ENCODE measurements at regions not wholly inside any gene's neighbourhood (a gene's known extent, or its start where the extent isn't known, plus 50 kb on each side); places are given as distances from the start of the nearest gene placed in this dataset.

DNA sequence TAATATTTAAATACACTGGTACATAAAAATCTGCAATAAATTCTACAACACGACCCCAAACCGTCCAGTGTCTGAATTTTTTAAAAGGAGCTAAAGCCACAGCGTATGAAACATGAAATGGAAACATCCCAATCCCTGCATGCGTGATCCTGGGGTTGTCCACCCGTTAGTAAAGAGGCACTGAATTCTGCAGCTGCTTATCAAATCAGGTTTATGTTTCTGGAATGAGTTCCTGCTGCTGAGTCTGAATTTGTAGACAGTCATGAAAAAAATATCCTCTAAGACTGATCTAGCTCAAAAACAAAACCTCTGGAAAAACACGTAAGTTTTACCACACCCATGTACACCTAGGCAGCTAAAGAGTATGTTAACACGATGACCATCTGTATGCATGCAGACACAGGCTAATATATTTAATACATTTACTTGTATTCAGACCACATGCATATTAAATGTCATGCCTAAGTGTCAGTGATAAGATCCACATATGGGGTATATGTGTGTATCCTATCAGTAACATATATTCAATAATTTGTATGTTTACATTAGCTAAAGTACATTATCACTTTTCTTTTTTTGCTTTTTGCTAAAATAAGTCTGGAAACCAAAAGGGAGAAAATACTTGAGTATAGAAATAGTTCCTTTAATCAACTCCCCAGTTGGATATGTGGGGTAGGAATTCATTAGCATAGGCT, 420.5 kb upstream of the PSMD7 start:
- peaks cover 4% of the 10 kb centered on the region for H3K27me3 ChIP-seq (ENCODE audit: control insufficient read depth, insufficient read depth, low read length)
- no peak for DNase-seq
- 83% methylated on average over 1 of the region's 7 CpGs for WGBS (ENCODE audit: insufficient coverage, low lambda C conversion rate)
- no peaks in the 10 kb centered on the region for H3K9me3 ChIP-seq (ENCODE audit: control insufficient read depth, low read depth, low read length)
- no peak overlapping the region for H3K27ac ChIP-seq (ENCODE audit: low read length)
- no peaks in the 10 kb centered on the region for H3K36me3 ChIP-seq (ENCODE audit: control insufficient read depth, insufficient read depth, low read length)
- no peak overlapping the region for H3K4me3 ChIP-seq (ENCODE audit: low read length)
- H3K4me1 ChIP-seq (ENCODE audit: control insufficient read depth, insufficient read depth, low read length), result no peaks in the 10 kb centered on the region

DNA sequence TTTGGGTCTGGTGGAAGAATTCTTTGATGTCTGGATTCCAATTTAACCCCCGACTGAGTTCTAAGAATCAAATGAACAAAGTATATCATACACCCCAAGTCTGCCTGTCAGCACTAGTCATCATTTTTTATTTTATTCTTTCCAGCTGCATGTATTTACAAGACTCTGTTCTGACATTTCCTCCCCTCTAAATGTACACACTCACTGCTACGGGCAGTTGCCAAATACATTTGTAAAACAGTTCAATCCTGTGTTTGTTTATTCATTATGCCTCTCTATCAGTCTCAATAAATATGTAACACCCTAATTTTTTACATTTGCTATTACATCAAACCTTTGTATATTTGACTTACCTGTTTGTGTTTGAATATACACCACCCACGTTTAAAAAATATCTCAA, 422.3 kb upstream of the PSMD7 start:
- H3K4me3 ChIP-seq (ENCODE audit: low read length), result no peak overlapping the region
- WGBS (ENCODE audit: insufficient coverage, low lambda C conversion rate), result no CpG with 5 or more reads among the region's 3 CpGs
- no peak overlapping the region for H3K27ac ChIP-seq (ENCODE audit: low read length)
- no peak for DNase-seq
- H3K4me1 ChIP-seq (ENCODE audit: control insufficient read depth, insufficient read depth, low read length), result no peaks in the 10 kb centered on the region
- no peaks in the 10 kb centered on the region for H3K9me3 ChIP-seq (ENCODE audit: control insufficient read depth, low read depth, low read length)
- H3K27me3 ChIP-seq (ENCODE audit: control insufficient read depth, insufficient read depth, low read length), result no peaks in the 10 kb centered on the region
- H3K36me3 ChIP-seq (ENCODE audit: control insufficient read depth, insufficient read depth, low read length), result no peaks in the 10 kb centered on the region

DNA sequence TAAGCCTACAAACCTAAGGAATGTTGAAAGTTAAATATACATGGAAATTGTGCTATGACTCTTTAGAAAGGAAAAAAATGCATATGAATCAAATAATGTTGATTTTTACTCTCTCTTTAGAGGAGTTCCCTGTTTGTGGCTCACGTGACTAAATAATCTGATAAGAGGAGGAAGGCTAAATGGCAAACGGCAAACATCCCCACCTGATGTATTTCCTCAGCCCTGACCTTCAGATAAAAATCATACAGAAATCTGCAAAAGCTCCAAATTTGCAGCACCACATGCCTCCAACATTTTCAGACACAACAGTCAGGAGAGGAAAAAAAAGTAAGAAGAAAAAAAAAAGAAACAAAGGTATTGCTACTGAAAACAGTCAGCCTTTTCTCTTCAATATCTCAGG, 423.0 kb upstream of the PSMD7 start:
- H3K4me3 ChIP-seq (ENCODE audit: low read length), result no peak overlapping the region
- WGBS (ENCODE audit: insufficient coverage, low lambda C conversion rate), result no CpG with 5 or more reads among the region's 2 CpGs
- H3K27me3 ChIP-seq (ENCODE audit: control insufficient read depth, insufficient read depth, low read length), result no peaks in the 10 kb centered on the region
- no peak overlapping the region for H3K27ac ChIP-seq (ENCODE audit: low read length)
- H3K36me3 ChIP-seq (ENCODE audit: control insufficient read depth, insufficient read depth, low read length), result no peaks in the 10 kb centered on the region
- no peaks in the 10 kb centered on the region for H3K9me3 ChIP-seq (ENCODE audit: control insufficient read depth, low read depth, low read length)
- DNase-seq, result no peak
- H3K4me1 ChIP-seq (ENCODE audit: control insufficient read depth, insufficient read depth, low read length), result no peaks in the 10 kb centered on the region

DNA sequence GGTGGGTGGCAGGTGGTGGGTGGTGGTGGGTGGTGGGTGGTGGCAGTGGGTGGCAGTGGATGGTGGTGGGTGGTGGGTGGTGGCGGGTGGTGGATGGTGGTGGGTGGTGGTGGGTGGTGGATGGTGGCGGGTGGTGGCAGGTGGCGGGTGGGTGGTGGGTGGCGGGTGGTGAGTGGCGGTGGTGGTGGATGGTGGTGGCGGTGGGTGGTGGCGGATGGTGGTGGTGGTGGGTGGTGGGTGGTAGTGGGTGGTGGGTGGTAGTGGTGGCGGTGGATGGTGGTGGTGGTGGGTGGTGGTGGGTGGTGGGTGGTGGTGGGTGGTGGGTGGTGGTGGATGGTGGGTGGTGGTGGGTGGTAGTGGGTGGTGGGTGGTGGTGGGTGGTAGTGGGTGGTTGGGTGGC, 423.8 kb upstream of the PSMD7 start:
- H3K27ac ChIP-seq (ENCODE audit: low read length), result no peak overlapping the region
- DNase-seq, result no peak
- no peaks in the 10 kb centered on the region for H3K36me3 ChIP-seq (ENCODE audit: control insufficient read depth, insufficient read depth, low read length)
- H3K4me1 ChIP-seq (ENCODE audit: control insufficient read depth, insufficient read depth, low read length), result no peaks in the 10 kb centered on the region
- H3K27me3 ChIP-seq (ENCODE audit: control insufficient read depth, insufficient read depth, low read length), result no peaks in the 10 kb centered on the region
- no peak overlapping the region for H3K4me3 ChIP-seq (ENCODE audit: low read length)
- no CpG with 5 or more reads among the region's 8 CpGs for WGBS (ENCODE audit: insufficient coverage, low lambda C conversion rate)
- no peaks in the 10 kb centered on the region for H3K9me3 ChIP-seq (ENCODE audit: control insufficient read depth, low read depth, low read length)

DNA sequence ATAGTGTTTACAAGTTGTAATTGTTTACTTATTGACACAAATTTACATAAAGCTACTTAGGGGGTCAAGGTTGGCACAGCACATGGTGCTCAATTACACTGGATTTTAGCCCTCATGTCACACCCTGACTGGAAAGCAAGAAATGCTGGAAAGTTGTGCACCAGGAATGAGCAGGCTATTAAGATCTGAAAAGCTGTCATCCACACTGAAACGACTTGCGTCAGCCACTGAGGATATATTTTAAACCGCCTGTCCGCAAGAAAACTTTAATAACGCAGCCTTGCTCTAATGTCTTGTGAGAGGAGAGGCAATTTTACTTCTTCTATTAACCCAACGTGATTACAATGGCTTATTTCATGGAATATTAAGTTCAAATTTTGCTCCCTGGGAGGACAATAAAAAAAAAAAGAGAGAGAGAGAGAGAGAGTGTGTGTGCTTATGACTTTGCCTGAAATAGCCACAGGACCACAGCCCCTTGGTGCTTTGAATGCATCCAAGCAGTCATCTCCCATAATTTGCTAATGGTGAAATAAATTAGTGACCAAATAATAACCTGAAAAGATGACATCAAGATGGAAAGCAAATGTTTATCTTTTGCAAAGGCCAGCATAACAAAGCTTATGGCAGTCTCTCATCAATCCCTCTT, 425.4 kb upstream of the PSMD7 start:
- WGBS (ENCODE audit: insufficient coverage, low lambda C conversion rate), result 93% methylated on average over 3 of the region's 6 CpGs
- H3K4me3 ChIP-seq (ENCODE audit: low read length), result no peak overlapping the region

DNA sequence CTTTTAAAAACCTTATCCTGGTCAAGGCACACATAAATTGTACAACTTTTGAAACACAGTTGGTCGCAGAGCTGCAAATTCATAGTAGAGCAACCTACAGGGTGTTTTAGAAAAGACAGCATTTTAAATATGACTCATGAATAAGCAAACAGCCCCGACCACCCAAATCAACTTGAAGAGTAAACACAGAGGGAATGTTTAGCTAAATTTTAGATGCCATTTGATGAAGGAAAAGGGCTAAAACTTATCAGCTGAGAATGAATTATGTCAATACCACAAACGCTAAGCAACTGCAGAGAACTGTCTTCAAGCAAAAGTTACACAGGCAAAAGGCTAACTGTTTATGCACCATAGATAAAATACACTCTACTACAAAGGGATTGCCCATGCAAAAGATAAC, 427.5 kb upstream of the PSMD7 start:
- H3K4me3 ChIP-seq (ENCODE audit: low read length), result no peak overlapping the region
- no peaks in the 10 kb centered on the region for H3K9me3 ChIP-seq (ENCODE audit: control insufficient read depth, low read depth, low read length)
- H3K27me3 ChIP-seq (ENCODE audit: control insufficient read depth, insufficient read depth, low read length), result no peaks in the 10 kb centered on the region
- H3K4me1 ChIP-seq (ENCODE audit: control insufficient read depth, insufficient read depth, low read length), result no peaks in the 10 kb centered on the region
- 50% methylated on average over 1 of the region's 3 CpGs for WGBS (ENCODE audit: insufficient coverage, low lambda C conversion rate)
- H3K36me3 ChIP-seq (ENCODE audit: control insufficient read depth, insufficient read depth, low read length), result no peaks in the 10 kb centered on the region
- DNase-seq, result no peak
- H3K27ac ChIP-seq (ENCODE audit: low read length), result no peak overlapping the region

More for the DNA sequence above, 425.4 kb upstream of the PSMD7 start:
- no peaks in the 10 kb centered on the region for H3K9me3 ChIP-seq (ENCODE audit: control insufficient read depth, low read depth, low read length)
- DNase-seq, result no peak
- H3K36me3 ChIP-seq (ENCODE audit: control insufficient read depth, insufficient read depth, low read length), result no peaks in the 10 kb centered on the region
- no peaks in the 10 kb centered on the region for H3K27me3 ChIP-seq (ENCODE audit: control insufficient read depth, insufficient read depth, low read length)
- no peaks in the 10 kb centered on the region for H3K4me1 ChIP-seq (ENCODE audit: control insufficient read depth, insufficient read depth, low read length)
- no peak overlapping the region for H3K27ac ChIP-seq (ENCODE audit: low read length)

DNA sequence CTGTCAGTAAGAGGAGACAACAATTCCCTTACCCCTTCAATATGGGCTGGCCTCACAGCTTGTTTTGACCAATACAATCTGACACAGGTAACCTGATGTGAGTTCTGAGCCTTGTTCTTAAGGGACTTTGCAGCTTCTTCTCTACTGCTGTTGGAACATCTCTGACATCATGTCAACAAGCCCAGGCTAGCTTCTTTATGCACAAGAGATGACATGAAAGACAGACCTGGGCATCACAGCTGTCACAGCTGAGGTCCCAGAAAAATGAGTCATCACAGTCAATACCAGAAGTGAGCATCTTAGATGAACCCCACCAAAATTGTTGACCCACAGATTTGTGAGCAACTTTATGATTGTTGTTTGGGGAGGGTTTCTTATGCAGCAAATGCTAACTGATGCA, 431.7 kb upstream of the PSMD7 start:
- Histone ChIP-seq H3K9me3 (ENCODE audit: control insufficient read depth, low read depth, low read length) (no peaks in the 10 kb centered on the region), H3K36me3 (ENCODE audit: control insufficient read depth, insufficient read depth, low read length) (no peaks in the 10 kb centered on the region), H3K27ac (ENCODE audit: low read length) (no peak overlapping the region), H3K4me3 (ENCODE audit: low read length) (no peak overlapping the region), H3K4me1 (ENCODE audit: control insufficient read depth, insufficient read depth, low read length) (no peaks in the 10 kb centered on the region), H3K27me3 (ENCODE audit: control insufficient read depth, insufficient read depth, low read length) (no peaks in the 10 kb centered on the region)
- no peak for DNase-seq

DNA sequence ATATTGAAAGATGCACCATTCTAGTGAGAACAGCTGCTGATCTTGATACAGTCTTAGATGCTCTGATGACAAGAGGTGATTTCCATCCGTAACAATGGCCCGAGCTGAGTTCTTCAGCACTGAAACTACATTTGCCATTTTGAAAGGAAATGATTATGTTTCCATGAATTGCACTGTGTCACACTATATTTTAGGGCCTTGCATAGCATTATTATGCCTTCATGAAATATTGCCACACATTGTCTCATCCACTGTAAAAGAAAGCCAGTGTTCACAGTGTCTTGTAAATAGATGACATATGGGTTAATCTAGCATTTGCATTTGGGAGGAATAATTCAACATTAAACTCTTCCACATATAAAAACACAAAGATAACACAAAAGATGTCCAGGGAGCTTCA, 438.3 kb upstream of the PSMD7 start:
- H3K4me3 ChIP-seq (ENCODE audit: low read length), result no peak overlapping the region
- DNase-seq, result no peak
- H3K4me1 ChIP-seq (ENCODE audit: control insufficient read depth, insufficient read depth, low read length), result no peaks in the 10 kb centered on the region
- WGBS (ENCODE audit: insufficient coverage, low lambda C conversion rate), result no CpG with 5 or more reads among the region's 2 CpGs
- H3K27ac ChIP-seq (ENCODE audit: low read length), result no peak overlapping the region
- peaks cover 2% of the 10 kb centered on the region for H3K9me3 ChIP-seq (ENCODE audit: control insufficient read depth, low read depth, low read length)
- no peaks in the 10 kb centered on the region for H3K36me3 ChIP-seq (ENCODE audit: control insufficient read depth, insufficient read depth, low read length)
- H3K27me3 ChIP-seq (ENCODE audit: control insufficient read depth, insufficient read depth, low read length), result no peaks in the 10 kb centered on the region

DNA sequence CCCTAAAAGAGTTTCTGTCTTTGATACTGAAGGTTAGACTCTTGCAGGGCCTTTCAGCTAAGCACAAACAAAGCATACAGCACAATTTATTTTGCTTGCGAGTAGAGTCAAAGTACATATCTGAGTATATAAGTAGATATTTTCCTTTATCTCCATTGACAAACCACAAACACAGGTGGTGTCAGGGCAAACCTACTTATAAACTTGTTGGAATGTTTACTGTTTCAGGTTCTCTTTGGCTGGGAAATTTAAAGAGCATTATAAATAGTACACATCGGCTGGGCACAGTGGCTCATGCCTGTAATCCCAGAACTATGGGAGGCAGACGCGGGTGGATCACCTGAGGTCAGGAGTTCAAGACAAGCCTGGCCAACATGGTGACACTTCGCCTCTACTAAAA, 442.6 kb upstream of the PSMD7 start:
- Histone ChIP-seq H3K4me3 (ENCODE audit: low read length) (no peak overlapping the region), H3K9me3 (ENCODE audit: control insufficient read depth, low read depth, low read length) (peaks cover 2% of the 10 kb centered on the region), H3K4me1 (ENCODE audit: control insufficient read depth, insufficient read depth, low read length) (peaks cover 10% of the 10 kb centered on the region), H3K27me3 (ENCODE audit: control insufficient read depth, insufficient read depth, low read length) (no peaks in the 10 kb centered on the region), H3K27ac (ENCODE audit: low read length) (no peak overlapping the region), H3K36me3 (ENCODE audit: control insufficient read depth, insufficient read depth, low read length) (no peaks in the 10 kb centered on the region)
- WGBS (ENCODE audit: insufficient coverage, low lambda C conversion rate), result no CpG with 5 or more reads among the region's 5 CpGs
- no peak for DNase-seq

DNA sequence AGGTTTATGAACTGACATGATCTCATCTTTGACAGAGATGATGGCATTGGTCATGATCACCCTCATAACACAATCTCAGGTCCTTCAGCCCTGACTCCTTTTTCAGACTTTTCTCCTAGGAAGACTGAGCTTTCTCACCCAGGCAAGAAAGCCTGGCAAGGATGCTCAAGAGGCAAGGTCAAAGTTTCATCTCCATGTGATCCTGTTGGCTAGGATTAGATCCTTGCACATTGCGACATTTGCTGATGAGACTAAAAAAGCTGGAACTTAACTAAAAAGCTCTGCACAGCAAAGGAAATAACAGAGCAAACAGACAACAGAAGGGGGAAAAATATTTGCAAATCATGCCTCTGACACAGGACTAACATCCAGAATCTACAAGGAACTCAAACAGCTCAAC, 444.1 kb upstream of the PSMD7 start:
- Histone ChIP-seq H3K4me3 (ENCODE audit: low read length) (no peak overlapping the region), H3K4me1 (ENCODE audit: control insufficient read depth, insufficient read depth, low read length) (peaks cover 19% of the 10 kb centered on the region), H3K9me3 (ENCODE audit: control insufficient read depth, low read depth, low read length) (peaks cover 2% of the 10 kb centered on the region), H3K36me3 (ENCODE audit: control insufficient read depth, insufficient read depth, low read length) (no peaks in the 10 kb centered on the region), H3K27me3 (ENCODE audit: control insufficient read depth, insufficient read depth, low read length) (no peaks in the 10 kb centered on the region), H3K27ac (ENCODE audit: low read length) (peak overlapping the region; percentile 7)
- DNase-seq, result peak; percentile 56 to 74
- WGBS (ENCODE audit: insufficient coverage, low lambda C conversion rate), result no CpG with 5 or more reads among the region's 1 CpG

DNA sequence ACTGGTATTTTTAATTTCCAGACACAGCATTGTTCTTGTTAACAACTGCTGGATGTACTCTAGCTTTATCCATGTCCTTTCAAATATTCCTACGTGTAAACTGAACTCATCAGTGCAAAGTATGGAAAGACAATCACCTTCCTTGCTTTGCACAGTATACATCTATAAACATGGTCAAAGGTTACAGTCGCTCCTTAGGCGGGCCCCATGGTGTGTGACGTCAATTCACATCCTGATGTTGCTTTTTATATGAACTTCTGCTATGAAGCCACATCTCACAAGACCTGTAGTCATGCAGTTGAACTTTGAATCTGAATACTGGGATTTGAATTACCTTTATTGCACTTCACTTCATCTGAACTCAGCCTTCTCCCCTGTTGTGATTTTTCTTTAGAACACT, 447.6 kb upstream of the PSMD7 start:
- peak; percentile 95 to 99 for DNase-seq
- Histone ChIP-seq H3K4me1 (ENCODE audit: control insufficient read depth, insufficient read depth, low read length) (peaks cover 19% of the 10 kb centered on the region), H3K36me3 (ENCODE audit: control insufficient read depth, insufficient read depth, low read length) (no peaks in the 10 kb centered on the region), H3K9me3 (ENCODE audit: control insufficient read depth, low read depth, low read length) (no peaks in the 10 kb centered on the region), H3K27ac (ENCODE audit: low read length) (peak overlapping the region; percentile 88), H3K4me3 (ENCODE audit: low read length) (no peak overlapping the region), H3K27me3 (ENCODE audit: control insufficient read depth, insufficient read depth, low read length) (no peaks in the 10 kb centered on the region)
- WGBS (ENCODE audit: insufficient coverage, low lambda C conversion rate), result no CpG with 5 or more reads among the region's 4 CpGs

Data from large intestine (tissue), 3 donors.